Stimulated activated CD8-positive, alpha-beta memory T cell treated with anti-CD3 and anti-CD28 coated beads, Interleukin-4, amount 100 ng/mL, for 24 hours (primary cell): ENCODE measurements at regions not wholly inside any gene's neighbourhood (a gene's known extent, or its start where the extent isn't known, plus 50 kb on each side); places are given as distances from the start of the nearest gene placed in this dataset.
A peak's percentile ranks its signal among the peaks of the same experiment; 100 is the strongest.

Source experiments
- DNase-seq: peaks from one replicate; pipeline ENCODE4 v3.0.0-alpha.2; 2020; ENCODE audit warnings: low read depth

- no peak for DNase-seq
Measured at GRCh38 chr16:26658915-26659314, 407.8 kb upstream of the C16orf82 start.

- no peak for DNase-seq
Measured at GRCh38 chr16:26664086-26664485, 402.6 kb upstream of the C16orf82 start.

- DNase-seq = no peak
Measured at GRCh38 chr16:26665166-26665939, 401.4 kb upstream of the C16orf82 start.

GRCh38 chr16:26666486-26666885 lies 400.2 kb upstream of the C16orf82 start:
- DNase-seq = no peak

DNA sequence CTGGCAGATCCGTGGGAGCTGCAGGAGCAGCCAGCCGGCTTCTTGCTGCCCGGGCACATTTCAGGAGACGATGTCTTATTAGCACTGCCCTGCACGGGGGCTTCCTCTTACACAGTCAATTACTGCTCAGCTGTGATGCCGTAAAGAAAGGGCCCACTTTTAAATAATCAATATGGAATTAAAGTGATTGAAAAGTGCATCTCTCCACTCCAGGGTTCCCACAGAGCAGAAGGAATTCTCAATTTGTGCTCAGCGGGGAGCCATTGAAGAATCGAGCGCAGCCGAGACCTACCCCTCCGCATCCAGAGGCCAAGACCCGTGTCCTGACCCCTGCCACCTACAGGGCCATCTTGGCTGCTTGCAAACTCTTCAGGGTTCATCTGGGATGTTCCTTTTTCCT lies 399.4 kb upstream of the C16orf82 start:
- no peak for DNase-seq

DNA sequence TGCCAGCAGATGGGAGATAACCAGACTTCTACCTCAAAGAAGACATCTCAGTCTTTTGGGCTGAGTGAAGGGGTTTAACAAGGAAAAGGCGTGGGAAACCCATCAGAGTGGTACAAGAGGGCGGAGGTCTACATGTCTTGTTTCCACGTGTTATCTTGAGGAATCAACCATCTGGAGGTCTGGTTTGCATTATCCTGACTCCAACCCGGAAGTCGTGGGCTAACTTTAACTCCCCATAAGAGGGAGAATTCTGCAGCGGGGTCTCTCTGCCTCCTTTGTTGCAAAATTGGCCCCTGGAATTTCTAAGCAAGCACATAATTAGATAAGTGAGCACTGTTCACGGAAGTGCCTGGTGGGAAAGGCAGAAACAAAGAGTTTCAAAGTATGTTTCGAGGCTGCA lies 398.7 kb upstream of the C16orf82 start:
- no peak for DNase-seq

DNA sequence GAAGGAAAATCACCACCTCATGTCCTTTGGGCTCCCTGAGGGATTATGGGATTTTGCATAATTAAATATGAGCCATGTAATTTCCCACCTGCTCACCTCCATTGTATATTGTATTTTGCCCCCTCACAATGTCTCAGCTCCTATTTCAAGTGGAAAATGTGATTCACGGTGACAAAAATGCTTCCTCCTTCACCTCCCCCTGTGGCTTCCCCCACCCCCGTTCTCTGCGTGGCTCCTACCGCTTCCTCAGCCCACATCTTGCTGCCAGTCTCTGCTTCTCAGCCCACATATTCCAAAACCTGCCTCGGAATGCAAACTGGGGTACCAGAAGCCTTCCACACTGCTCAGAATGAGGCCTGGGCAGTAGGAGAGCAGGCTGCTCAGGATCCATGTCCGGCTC lies 394.5 kb upstream of the C16orf82 start:
- DNase-seq = peak; percentile 23

DNA sequence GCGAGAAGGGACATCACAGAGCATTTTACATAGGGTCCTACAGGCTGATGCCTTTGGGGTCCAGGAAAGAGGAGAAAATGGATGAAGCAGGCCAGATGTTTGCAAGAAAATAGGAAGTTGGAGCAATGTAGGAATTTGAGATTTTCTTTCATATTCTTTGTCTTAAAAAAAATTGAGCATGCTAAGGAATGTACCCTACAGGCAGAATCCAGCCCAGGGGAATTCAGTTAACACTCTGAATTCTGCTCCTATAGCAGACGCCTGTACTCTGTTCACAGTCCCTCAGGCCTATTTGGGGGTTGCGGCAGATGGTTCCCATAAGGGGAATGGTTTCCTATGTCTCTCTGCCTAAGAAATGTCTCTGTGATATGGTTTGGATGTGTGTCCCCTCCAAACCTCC lies 393.7 kb upstream of the C16orf82 start:
- DNase-seq = no peak

- no peak for DNase-seq
Measured at GRCh38 chr16:26680671-26681070, 386.1 kb upstream of the C16orf82 start.

DNA sequence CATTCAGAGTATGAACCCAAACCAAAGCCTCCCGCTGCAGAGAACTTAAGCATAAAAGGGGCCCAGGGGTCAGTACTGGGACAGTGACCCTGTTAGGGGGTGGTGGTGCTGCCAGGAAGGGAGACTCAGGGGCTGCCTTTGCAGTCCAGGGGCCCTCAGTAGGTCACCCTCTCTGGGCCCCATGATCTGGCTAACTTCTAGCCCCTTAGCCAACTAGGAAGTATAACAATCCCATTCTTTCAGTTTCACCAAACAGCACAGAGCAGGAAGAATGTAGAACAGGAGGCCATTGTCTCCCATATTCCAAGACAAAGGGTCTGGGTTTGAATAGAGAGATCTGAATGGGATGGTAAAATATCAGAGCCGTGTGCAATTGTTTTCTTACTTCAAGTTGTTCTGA lies 378.6 kb upstream of the C16orf82 start:
- no peak for DNase-seq

GRCh38 chr16:26688699-26689098 lies 378.0 kb upstream of the C16orf82 start:
- no peak for DNase-seq

GRCh38 chr16:26692658-26693057 lies 374.1 kb upstream of the C16orf82 start:
- DNase-seq = no peak

DNA sequence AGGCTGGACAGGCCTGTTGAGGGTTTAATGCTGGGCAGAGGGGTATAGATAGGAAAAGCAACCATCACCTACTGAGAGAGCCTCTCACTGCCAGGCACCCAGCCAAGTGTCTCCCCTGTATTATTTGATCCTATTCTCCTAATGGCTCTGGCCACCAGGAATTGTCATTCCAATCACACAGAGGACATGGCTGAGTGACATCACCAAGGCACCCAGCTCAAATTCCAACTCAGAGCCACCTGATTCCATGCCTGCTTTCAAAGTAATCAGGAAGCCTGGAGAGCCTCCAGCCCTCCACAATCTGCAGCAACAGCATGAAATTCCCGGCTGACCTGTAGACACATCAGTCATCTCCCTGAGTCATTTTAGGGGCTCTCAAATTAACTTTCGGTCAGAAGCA lies 368.9 kb upstream of the C16orf82 start:
- no peak for DNase-seq

GRCh38 chr16:26700250-26700649 lies 366.5 kb upstream of the C16orf82 start:
- DNase-seq = no peak

- DNase-seq = no peak
Measured at GRCh38 chr16:26701243-26701886, 365.4 kb upstream of the C16orf82 start.

DNA sequence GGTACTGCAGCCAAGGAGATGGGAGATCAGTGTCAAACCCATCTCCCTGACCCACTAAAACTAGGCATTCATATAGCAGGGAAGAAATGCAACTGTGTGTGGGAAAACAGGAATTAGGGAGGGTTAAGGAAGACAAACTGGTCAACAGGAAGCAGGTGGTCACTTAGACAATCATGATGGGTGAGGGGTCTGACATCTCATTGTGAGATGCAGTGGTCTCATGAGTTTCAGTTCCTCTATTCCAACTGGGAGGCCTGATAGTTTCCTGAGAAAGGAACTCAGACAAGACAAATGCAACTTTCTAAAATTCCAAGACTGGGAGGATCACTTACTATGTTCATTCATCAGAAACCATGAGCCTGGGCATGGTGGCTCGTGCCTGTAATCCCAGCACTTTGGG lies 361.4 kb upstream of the C16orf82 start:
- no peak for DNase-seq

- DNase-seq = no peak
Measured at GRCh38 chr16:26708428-26708827, 358.3 kb upstream of the C16orf82 start.

DNA sequence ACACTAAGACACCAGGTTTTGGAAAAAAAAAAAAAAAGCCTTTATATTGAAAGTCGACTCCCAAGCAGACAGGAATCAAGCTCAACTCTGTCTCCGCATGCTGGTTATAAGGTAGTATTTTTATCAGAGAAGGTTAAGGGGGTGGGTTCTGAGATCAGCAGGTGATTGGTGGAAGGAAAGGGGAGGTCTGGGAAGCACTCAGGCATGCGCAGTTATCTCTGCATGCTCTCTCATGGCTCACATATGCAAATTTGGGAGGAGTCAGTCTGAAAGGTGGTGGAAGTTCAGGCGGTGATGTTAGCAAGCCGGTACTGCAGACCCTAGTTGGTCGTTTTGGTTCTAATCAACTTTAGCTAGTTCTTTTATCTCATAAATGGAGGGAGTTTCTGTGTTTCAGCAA lies 357.6 kb upstream of the C16orf82 start:
- DNase-seq = no peak

- no peak for DNase-seq
Measured at GRCh38 chr16:26709754-26710153, 357.0 kb upstream of the C16orf82 start.

DNA sequence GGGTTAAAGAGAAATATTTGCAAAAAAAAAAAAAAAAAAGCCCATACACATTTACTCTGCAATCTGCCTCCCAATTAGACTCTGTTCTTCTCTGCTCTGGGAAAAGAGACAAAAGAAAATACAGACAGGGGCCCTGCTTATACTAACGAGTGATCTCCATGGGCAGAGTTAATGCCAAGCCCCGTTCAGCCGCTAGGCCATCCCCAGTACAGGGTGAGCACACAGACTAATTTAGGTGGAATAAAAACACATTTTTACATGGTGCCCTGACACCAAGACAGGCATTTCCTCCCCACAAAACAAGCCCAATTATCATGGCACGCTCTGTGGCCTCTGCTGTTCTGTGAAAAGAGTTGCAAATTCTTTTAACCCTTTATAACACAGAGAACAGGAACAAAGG lies 356.3 kb upstream of the C16orf82 start:
- no peak for DNase-seq

DNA sequence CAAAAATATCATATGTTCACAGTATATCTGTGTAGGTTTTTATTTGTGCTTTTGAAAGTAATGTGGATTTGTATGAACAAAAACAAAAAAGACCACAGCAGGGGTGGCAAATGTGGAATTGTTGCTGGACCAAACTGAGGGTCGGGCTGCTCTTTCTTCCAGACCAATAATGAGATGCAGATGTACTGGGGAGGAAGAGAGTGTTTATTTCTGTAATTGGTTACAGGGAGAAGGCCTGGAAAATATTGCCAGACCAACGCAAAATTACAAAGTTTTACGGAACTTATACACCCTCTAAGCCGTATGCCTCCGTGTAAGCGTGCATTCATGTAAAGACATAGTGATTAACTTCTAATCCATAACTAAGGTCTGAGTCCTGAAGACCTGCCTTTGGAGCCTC lies 353.9 kb upstream of the C16orf82 start:
- no peak for DNase-seq

- no peak for DNase-seq
Measured at GRCh38 chr16:26715969-26716368, 350.8 kb upstream of the C16orf82 start.

GRCh38 chr16:26717826-26718225 lies 348.9 kb upstream of the C16orf82 start:
- DNase-seq = no peak

GRCh38 chr16:26721290-26721689 lies 345.4 kb upstream of the C16orf82 start:
- DNase-seq = no peak
